Small intestine (tissue), 7 donors: ENCODE measurements at regions not wholly inside any gene's neighbourhood (a gene's known extent, or its start where the extent isn't known, plus 50 kb on each side); places are given as distances from the start of the nearest gene placed in this dataset.

Experiments used
- DNase-seq, 2 donors: peaks; one replicate each; pipeline versions ENCODE4 v3.0.0 to v3.0.0-alpha.2; 2013
- FAIRE-seq: peaks from 2 replicates; lab custom pipeline; 2012; peaks lifted over from hg19 to GRCh38; lab: Jason Lieb, UNC
- H3K27ac ChIP-seq, 3 donors: one replicate each; pipeline ENCODE4 v1.5.1; 2013; ENCODE audit warnings: low read length in 2 of 3, mild to moderate bottlenecking in 2 of 3, control low read depth in 1 of 3, inconsistent platforms in 1 of 3, low read depth in 1 of 3, moderate library complexity in 1 of 3
- H3K27me3 ChIP-seq, 3 donors: one replicate each; pipeline ENCODE4 v1.6.1; 2013; ENCODE audit warnings: low read length in 3 of 3, inconsistent platforms in 1 of 3; ENCODE audit not compliant: control insufficient read depth in 3 of 3, insufficient read depth in 3 of 3
- H3K36me3 ChIP-seq, 3 donors: one replicate each; pipeline ENCODE4 v1.6.1; 2013; ENCODE audit warnings: low read length in 3 of 3, inconsistent platforms in 1 of 3, low read depth in 1 of 3, mild to moderate bottlenecking in 1 of 3, moderate library complexity in 1 of 3; ENCODE audit not compliant: control insufficient read depth in 3 of 3, insufficient read depth in 2 of 3
- H3K4me1 ChIP-seq, 3 donors: one replicate each; pipeline ENCODE4 v1.6.1; 2013; ENCODE audit warnings: low read length in 2 of 3, inconsistent platforms in 1 of 3, low read depth in 1 of 3, mild to moderate bottlenecking in 1 of 3, moderate library complexity in 1 of 3; ENCODE audit not compliant: control insufficient read depth in 3 of 3, insufficient read depth in 2 of 3
- H3K4me3 ChIP-seq, 3 donors: one replicate each; pipeline ENCODE4 v1.5.1; 2013; ENCODE audit warnings: low read length in 3 of 3, control low read depth in 1 of 3, inconsistent platforms in 1 of 3, low read depth in 1 of 3, mild to moderate bottlenecking in 1 of 3, moderate library complexity in 1 of 3
- H3K9me3 ChIP-seq, 2 donors: one replicate each; pipeline ENCODE4 v1.6.1; 2013; ENCODE audit warnings: low read depth in 1 of 2, low read length in 1 of 2; ENCODE audit not compliant: control insufficient read depth in 2 of 2, insufficient read depth in 1 of 2
- WGBS, 3 donors: extraction: QIAGEN DNeasy Blood & Tissue Kit; methylation state at CpG; one replicate each; pipeline ENCODE4 v1.1.7; 2013; 5-methylcytosine and 5-hydroxymethylcytosine counted together
- donor health status: healthy with polysubstance abuse.
- donor health status: control.
- donor health status: control.
- donor health status: Bipolar disorder and iron deficiency.
- donor health status: healthy.

DNA sequence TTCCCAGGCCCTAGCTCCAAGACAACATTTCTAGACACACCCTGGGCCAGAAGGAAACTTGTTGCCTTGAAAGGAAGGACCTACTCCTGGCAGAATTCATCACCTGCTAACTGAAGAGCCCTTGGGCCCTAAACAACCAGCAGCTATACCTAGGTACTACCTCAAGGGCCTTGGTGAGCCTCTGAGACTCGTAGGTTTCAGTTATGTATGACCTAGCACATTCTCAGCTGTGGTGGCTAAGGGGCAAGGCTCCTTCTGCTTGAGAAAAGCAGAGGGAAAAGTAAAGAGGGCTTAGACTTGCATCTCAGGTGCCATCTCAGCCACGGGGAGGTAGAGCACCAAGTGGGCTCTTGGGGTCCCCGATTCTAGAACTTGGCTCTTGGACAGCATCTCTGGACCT lies 132.3 kb upstream of the NHSL1 start:
- H3K27ac ChIP-seq = no peak overlapping the region
- no peaks in the 10 kb centered on the region for H3K27me3 ChIP-seq
- FAIRE-seq = no peak
- no peak overlapping the region for H3K4me3 ChIP-seq
- no peak for DNase-seq
- H3K9me3 ChIP-seq = no peaks in the 10 kb centered on the region
- H3K4me1 ChIP-seq = no peaks in the 10 kb centered on the region
- H3K36me3 ChIP-seq = no peaks in the 10 kb centered on the region
- WGBS, 3 donors = 84 to 92% (median 89%) methylated on average over 3 of the region's 3 CpGs

DNA sequence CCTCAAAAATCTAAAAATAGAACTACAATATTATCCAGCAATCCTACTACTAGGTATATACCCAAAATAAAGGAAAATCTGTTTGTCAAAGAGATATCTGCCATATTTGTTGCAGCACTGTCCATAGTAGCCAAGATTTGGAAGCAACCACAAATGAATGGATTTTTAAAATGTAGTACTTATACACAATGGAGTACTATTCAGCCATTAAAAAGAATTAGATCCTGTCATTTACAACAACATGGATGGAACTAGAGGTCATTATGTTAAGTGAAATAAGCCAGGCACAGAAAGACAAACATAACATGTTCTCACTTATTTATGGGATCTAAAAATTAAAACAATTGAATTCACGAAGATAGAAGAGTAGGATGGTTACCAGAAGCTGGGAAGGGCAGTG lies 135.7 kb upstream of the CCDC28A start:
- no peak for FAIRE-seq
- Histone ChIP-seq H3K9me3 (no peaks in the 10 kb centered on the region), H3K4me1 (no peaks in the 10 kb centered on the region), H3K27me3 (no peaks in the 10 kb centered on the region), H3K27ac (no peak overlapping the region), H3K4me3 (no peak overlapping the region), H3K36me3 (no peaks in the 10 kb centered on the region)
- no peak for DNase-seq
- whole genome bisulfite sequencing, 3 donors = 81 to 87% (median 85%) methylated on average over 1 of the region's 1 CpG

DNA sequence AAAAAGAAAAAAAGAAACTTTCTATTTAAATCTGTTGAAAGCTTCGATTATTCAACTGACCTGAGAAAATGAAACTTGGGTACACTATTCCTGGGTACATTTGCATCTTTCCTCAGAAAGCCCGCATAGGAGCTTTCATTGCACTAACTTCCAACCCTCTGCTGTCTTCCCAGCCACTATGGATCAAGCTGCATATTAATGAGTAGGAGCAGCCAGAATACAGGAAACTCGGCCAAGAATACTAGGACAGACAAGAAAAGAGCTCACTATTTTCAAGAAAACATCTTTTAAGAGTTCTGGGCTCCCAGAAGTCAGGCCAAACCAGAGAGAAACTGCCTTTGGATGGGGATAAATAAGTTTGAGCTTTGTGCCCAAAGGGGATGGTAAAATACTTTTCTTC lies 135.0 kb upstream of the CCDC28A start:
- Histone ChIP-seq H3K4me1 (peaks cover 0 to 2% (median 0%) of the 10 kb centered on the region in 3 donors), H3K9me3 (no peaks in the 10 kb centered on the region), H3K27ac (no peak overlapping the region), H3K27me3 (no peaks in the 10 kb centered on the region), H3K36me3 (no peaks in the 10 kb centered on the region), H3K4me3 (no peak overlapping the region)
- WGBS, 3 donors = 64 to 86% (median 74%) methylated on average over 3 of the region's 3 CpGs
- DNase-seq (no peak), FAIRE-seq (no peak)

DNA sequence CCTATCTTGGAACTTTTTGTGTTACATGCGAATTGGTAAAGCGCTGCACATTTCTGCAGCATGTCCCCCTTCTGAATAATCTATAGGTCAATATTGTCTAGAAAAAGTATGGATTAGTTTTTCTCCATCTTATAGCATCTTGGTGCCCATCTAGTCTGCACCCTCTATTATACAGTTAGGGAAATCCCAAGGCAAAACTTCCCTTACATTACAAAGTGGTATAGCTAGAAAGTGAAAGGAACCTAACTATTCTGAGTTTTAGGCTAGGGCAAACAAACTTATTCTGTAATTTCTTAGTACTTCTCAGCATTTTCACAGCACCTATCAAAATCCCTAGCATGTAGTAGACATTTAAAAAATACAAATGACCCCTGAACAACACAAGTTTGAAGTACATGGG lies 133.5 kb upstream of the CCDC28A start:
- Histone ChIP-seq H3K9me3 (no peaks in the 10 kb centered on the region), H3K4me3 (no peak overlapping the region), H3K36me3 (no peaks in the 10 kb centered on the region), H3K4me1 (peaks cover 0 to 2% (median 0%) of the 10 kb centered on the region in 3 donors), H3K27me3 (no peaks in the 10 kb centered on the region), H3K27ac (no peak overlapping the region)
- 99 to 100% (median 99%) methylated on average over 2 of the region's 2 CpGs for WGBS, 3 donors
- DNase-seq (no peak), FAIRE-seq (no peak)

DNA sequence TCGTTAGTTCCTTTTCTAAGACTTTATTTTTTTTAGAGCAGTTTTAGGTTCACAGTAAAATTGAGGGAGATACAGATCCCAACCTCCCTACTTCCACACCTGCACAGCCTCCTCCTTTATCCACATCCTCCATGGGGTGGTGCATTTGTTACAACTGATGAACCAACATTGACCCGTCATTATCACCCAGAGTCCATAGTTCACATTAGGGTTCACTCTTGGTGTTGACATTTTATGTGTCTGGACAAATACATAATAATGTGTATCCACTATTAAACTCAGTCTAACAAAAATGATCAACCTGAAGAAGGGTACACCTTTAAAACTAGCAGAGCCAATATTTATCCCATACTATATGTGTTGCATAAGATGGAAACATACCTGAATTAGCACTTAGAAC lies 130.4 kb upstream of the CCDC28A start:
- FAIRE-seq (no peak), DNase-seq (peak; percentile 38 to 72)
- Histone ChIP-seq H3K27me3 (no peaks in the 10 kb centered on the region), H3K9me3 (no peaks in the 10 kb centered on the region), H3K4me1 (peaks cover 0 to 2% (median 0%) of the 10 kb centered on the region in 3 donors), H3K36me3 (no peaks in the 10 kb centered on the region), H3K4me3 (no peak overlapping the region), H3K27ac (no peak overlapping the region)
- WGBS, 3 donors = 59 to 82% (median 74%) methylated on average over 2 of the region's 2 CpGs

DNA sequence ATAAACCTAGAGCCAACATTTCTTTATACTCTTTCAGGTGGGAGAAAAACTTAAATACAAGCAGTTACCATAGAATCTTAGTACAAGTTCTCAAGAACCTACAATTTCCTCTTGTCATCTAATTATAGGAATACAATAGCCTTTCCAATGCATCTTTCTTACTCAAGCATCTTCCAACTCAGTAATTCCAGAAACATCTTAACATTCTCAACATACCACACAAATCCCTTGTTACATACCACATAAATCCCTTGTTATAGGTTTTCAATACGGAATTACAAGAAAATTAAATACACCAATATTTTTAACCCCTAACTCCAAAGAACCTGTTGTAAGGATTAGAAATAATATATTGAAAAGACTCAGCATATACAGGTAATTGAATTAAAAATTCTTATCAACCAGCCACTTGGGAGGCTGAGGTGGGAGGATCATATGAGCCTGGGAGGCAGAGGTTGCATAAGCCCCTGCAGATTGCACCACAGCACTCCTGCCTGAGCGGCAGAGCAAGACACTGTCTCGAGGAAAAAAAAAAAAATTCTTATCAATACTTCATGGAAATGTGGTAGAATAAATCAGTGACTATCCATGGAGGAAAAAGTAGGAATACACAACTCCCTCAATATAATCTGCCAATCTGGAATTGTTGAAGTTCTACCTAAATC lies 127.5 kb upstream of the CCDC28A start:
- Histone ChIP-seq H3K27me3 (no peaks in the 10 kb centered on the region), H3K36me3 (no peaks in the 10 kb centered on the region), H3K27ac (no peak overlapping the region), H3K9me3 (no peaks in the 10 kb centered on the region), H3K4me3 (no peak overlapping the region), H3K4me1 (peaks cover 0 to 2% (median 0%) of the 10 kb centered on the region in 3 donors)
- 82 to 91% (median 86%) methylated on average over 3 of the region's 3 CpGs for WGBS, 3 donors
- FAIRE-seq (no peak), DNase-seq (no peak)

DNA sequence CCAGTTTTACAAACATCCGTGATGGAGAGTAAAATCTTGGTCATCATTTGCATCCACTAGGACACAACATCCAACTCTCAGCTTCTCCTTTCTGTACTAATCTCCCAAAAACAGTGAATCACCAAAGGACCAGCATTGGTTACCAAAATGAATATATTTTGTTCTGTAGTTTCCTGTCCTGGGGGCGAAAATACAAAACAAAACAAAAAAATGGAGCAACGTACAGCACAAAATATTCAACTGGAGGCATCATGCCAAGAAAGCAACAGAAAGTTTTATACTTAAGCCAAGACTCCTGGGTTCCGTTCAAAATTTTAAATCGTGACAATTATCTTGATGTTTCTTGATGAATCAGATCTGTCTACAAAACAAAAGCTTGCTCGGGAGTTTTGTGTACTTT lies 126.6 kb upstream of the CCDC28A start:
- no peak for DNase-seq

DNA sequence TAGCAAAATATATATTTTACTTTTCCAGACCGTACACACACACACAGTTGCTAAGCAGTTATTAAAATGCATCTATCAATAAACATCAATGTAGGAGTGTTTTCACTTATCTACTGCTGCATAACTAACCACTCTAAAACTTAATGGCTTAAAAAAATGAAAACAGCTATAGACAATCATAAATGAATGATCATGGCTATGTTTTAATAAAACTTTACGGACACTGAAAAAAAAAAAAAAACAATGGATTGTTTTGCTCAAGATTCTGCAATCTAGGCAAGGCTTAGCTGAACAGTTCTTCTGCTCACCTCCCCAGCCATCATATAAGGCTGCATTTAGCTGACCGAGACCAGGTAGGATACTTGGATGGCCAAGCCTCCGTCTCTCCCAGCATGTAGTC lies 125.4 kb upstream of the CCDC28A start:
- no peak for DNase-seq
- no peaks in the 10 kb centered on the region for H3K36me3 ChIP-seq
- no peak overlapping the region for H3K4me3 ChIP-seq
- no peaks in the 10 kb centered on the region for H3K9me3 ChIP-seq
- H3K4me1 ChIP-seq = no peaks in the 10 kb centered on the region
- no peak overlapping the region for H3K27ac ChIP-seq
- no peaks in the 10 kb centered on the region for H3K27me3 ChIP-seq
- 95 to 98% (median 96%) methylated on average over 4 of the region's 4 CpGs for WGBS, 3 donors
- FAIRE-seq = no peak

More for the DNA sequence above, 126.6 kb upstream of the CCDC28A start:
- H3K4me3 ChIP-seq = no peak overlapping the region
- no peak overlapping the region for H3K27ac ChIP-seq
- H3K36me3 ChIP-seq = no peaks in the 10 kb centered on the region
- WGBS, 3 donors = 55 to 81% (median 76%) methylated on average over 6 of the region's 6 CpGs
- peaks cover 0 to 2% (median 0%) of the 10 kb centered on the region in 3 donors for H3K4me1 ChIP-seq
- no peaks in the 10 kb centered on the region for H3K27me3 ChIP-seq
- no peaks in the 10 kb centered on the region for H3K9me3 ChIP-seq
- FAIRE-seq = no peak

DNA sequence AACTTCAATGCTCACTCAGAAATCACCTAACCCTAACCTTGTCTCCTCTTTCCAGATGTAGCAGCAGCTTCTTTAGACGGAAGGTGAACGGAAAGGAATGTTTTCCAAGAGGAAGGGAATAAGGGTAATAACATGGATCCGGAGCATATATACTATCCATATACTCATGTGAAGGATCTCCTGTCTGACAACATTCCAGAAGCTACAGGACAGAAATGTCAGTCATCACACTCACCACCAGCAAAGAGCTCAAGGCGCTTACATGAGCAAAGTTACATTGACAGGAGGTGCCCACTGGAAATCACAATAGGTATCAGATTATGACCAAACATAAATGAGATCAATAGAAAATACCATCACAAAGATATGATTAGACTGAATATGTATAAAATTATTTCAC lies 122.1 kb upstream of the CCDC28A start:
- FAIRE-seq = no peak
- no peaks in the 10 kb centered on the region for H3K4me1 ChIP-seq
- 91 to 94% (median 94%) methylated on average over 4 of the region's 4 CpGs for WGBS, 3 donors

More for the DNA sequence above, 122.1 kb upstream of the CCDC28A start:
- H3K4me3 ChIP-seq = no peak overlapping the region
- H3K36me3 ChIP-seq = no peaks in the 10 kb centered on the region
- no peak for DNase-seq
- no peaks in the 10 kb centered on the region for H3K9me3 ChIP-seq
- H3K27ac ChIP-seq = no peak overlapping the region
- H3K27me3 ChIP-seq = no peaks in the 10 kb centered on the region
